ENCODE measurements at regions not wholly inside any gene's neighbourhood (a gene's known extent, or its start where the extent isn't known, plus 50 kb on each side); places are given as distances from the start of the nearest gene placed in this dataset.
A peak's percentile ranks its signal among the peaks of the same experiment; 100 is the strongest.

- H3K27ac ChIP-seq (ENCODE audit: low read depth, low read length): no peak overlapping the region
- H3K36me3 ChIP-seq (ENCODE audit: control insufficient read depth, insufficient read depth, low read length): no peaks in the 10 kb centered on the region
- H3K23ac ChIP-seq (ENCODE audit: low read length): no peak overlapping the region
- no peaks in the 10 kb centered on the region for H3K79me2 ChIP-seq (ENCODE audit: control insufficient read depth, insufficient read depth, low read length)
- H3K4me3 ChIP-seq (ENCODE audit: low read length): no peak overlapping the region
- H3K27me3 ChIP-seq (ENCODE audit: insufficient read depth, low read length, poor library complexity): no peaks in the 10 kb centered on the region
- H3K4ac ChIP-seq (ENCODE audit: low read depth, low read length): no peak overlapping the region
- no peak overlapping the region for H2BK15ac ChIP-seq (replicated peaks; ENCODE audit: low read depth)
- no peak for DNase-seq
- no peak overlapping the region for H2AK5ac ChIP-seq (ENCODE audit: low read length)
- H2BK120ac ChIP-seq (ENCODE audit: low read depth, low read length): no peak overlapping the region
- H2BK5ac ChIP-seq (ENCODE audit: low read length): no peak overlapping the region
- no peak overlapping the region for H3K18ac ChIP-seq (ENCODE audit: low read length)
- H3K79me1 ChIP-seq (ENCODE audit: low read length): no peaks in the 10 kb centered on the region
- H3K56ac ChIP-seq (ENCODE audit: low read length): no peak overlapping the region
- no peak overlapping the region for H4K8ac ChIP-seq (ENCODE audit: low read depth, low read length)
- no CpG with 5 or more reads among the region's 4 CpGs for WGBS (ENCODE audit: extremely low coverage, insufficient coverage, low lambda C conversion rate)
- no peak overlapping the region for H3K9ac ChIP-seq (ENCODE audit: low read length)
- H3K4me1 ChIP-seq (ENCODE audit: control insufficient read depth, low read depth, low read length): no peaks in the 10 kb centered on the region
- H3K4me2 ChIP-seq (ENCODE audit: low read length): no peak overlapping the region
- no peak overlapping the region for H4K5ac ChIP-seq (ENCODE audit: low read length)
Measured at GRCh38 chr4:57444671-57445070, 334.5 kb upstream of the IGFBP7 start.

- H3K4ac ChIP-seq (ENCODE audit: low read depth, low read length): no peak overlapping the region
- no peak overlapping the region for H4K8ac ChIP-seq (ENCODE audit: low read depth, low read length)
- no peak overlapping the region for H3K4me2 ChIP-seq (ENCODE audit: low read length)
- H2BK15ac ChIP-seq (replicated peaks; ENCODE audit: low read depth): no peak overlapping the region
- H2AK5ac ChIP-seq (ENCODE audit: low read length): no peak overlapping the region
- H3K79me2 ChIP-seq (ENCODE audit: control insufficient read depth, insufficient read depth, low read length): no peaks in the 10 kb centered on the region
- no peak overlapping the region for H3K18ac ChIP-seq (ENCODE audit: low read length)
- WGBS (ENCODE audit: extremely low coverage, insufficient coverage, low lambda C conversion rate): no CpG with 5 or more reads among the region's 2 CpGs
- H4K5ac ChIP-seq (ENCODE audit: low read length): no peak overlapping the region
- no peak overlapping the region for H2BK120ac ChIP-seq (ENCODE audit: low read depth, low read length)
- H2BK5ac ChIP-seq (ENCODE audit: low read length): no peak overlapping the region
- no peaks in the 10 kb centered on the region for H3K36me3 ChIP-seq (ENCODE audit: control insufficient read depth, insufficient read depth, low read length)
- DNase-seq: no peak
- no peaks in the 10 kb centered on the region for H3K27me3 ChIP-seq (ENCODE audit: insufficient read depth, low read length, poor library complexity)
- no peaks in the 10 kb centered on the region for H3K79me1 ChIP-seq (ENCODE audit: low read length)
- H3K4me3 ChIP-seq (ENCODE audit: low read length): no peak overlapping the region
- H3K9ac ChIP-seq (ENCODE audit: low read length): no peak overlapping the region
- no peaks in the 10 kb centered on the region for H3K4me1 ChIP-seq (ENCODE audit: control insufficient read depth, low read depth, low read length)
- no peak overlapping the region for H3K56ac ChIP-seq (ENCODE audit: low read length)
- H3K27ac ChIP-seq (ENCODE audit: low read depth, low read length): no peak overlapping the region
- H3K23ac ChIP-seq (ENCODE audit: low read length): no peak overlapping the region
Measured at GRCh38 chr4:57443787-57444186, 333.6 kb upstream of the IGFBP7 start.

GRCh38 chr4:57443308-57443707 lies 333.1 kb upstream of the IGFBP7 start:
- H3K18ac ChIP-seq (ENCODE audit: low read length): no peak overlapping the region
- H3K4me2 ChIP-seq (ENCODE audit: low read length): no peak overlapping the region
- no CpG with 5 or more reads among the region's 7 CpGs for WGBS (ENCODE audit: extremely low coverage, insufficient coverage, low lambda C conversion rate)
- no peak overlapping the region for H3K9ac ChIP-seq (ENCODE audit: low read length)
- no peak overlapping the region for H3K56ac ChIP-seq (ENCODE audit: low read length)
- H3K23ac ChIP-seq (ENCODE audit: low read length): no peak overlapping the region
- no peak overlapping the region for H2BK120ac ChIP-seq (ENCODE audit: low read depth, low read length)
- no peak overlapping the region for H3K4ac ChIP-seq (ENCODE audit: low read depth, low read length)
- no peak overlapping the region for H3K4me3 ChIP-seq (ENCODE audit: low read length)
- no peaks in the 10 kb centered on the region for H3K79me1 ChIP-seq (ENCODE audit: low read length)
- H2AK5ac ChIP-seq (ENCODE audit: low read length): no peak overlapping the region
- H4K5ac ChIP-seq (ENCODE audit: low read length): no peak overlapping the region
- H2BK15ac ChIP-seq (replicated peaks; ENCODE audit: low read depth): no peak overlapping the region
- DNase-seq: no peak
- H3K27ac ChIP-seq (ENCODE audit: low read depth, low read length): no peak overlapping the region
- H3K4me1 ChIP-seq (ENCODE audit: control insufficient read depth, low read depth, low read length): no peaks in the 10 kb centered on the region
- H2BK5ac ChIP-seq (ENCODE audit: low read length): no peak overlapping the region
- no peaks in the 10 kb centered on the region for H3K27me3 ChIP-seq (ENCODE audit: insufficient read depth, low read length, poor library complexity)
- H4K8ac ChIP-seq (ENCODE audit: low read depth, low read length): no peak overlapping the region
- no peaks in the 10 kb centered on the region for H3K79me2 ChIP-seq (ENCODE audit: control insufficient read depth, insufficient read depth, low read length)
- no peaks in the 10 kb centered on the region for H3K36me3 ChIP-seq (ENCODE audit: control insufficient read depth, insufficient read depth, low read length)

GRCh38 chr4:57442831-57443291 lies 332.7 kb upstream of the IGFBP7 start:
- H3K4me2 ChIP-seq (ENCODE audit: low read length): no peak overlapping the region
- H2AK5ac ChIP-seq (ENCODE audit: low read length): no peak overlapping the region
- H3K79me1 ChIP-seq (ENCODE audit: low read length): no peaks in the 10 kb centered on the region
- no peak overlapping the region for H4K8ac ChIP-seq (ENCODE audit: low read depth, low read length)
- no peak overlapping the region for H4K5ac ChIP-seq (ENCODE audit: low read length)
- no peaks in the 10 kb centered on the region for H3K36me3 ChIP-seq (ENCODE audit: control insufficient read depth, insufficient read depth, low read length)
- H2BK120ac ChIP-seq (ENCODE audit: low read depth, low read length): no peak overlapping the region
- H3K4ac ChIP-seq (ENCODE audit: low read depth, low read length): no peak overlapping the region
- DNase-seq: peak; percentile 80
- WGBS (ENCODE audit: extremely low coverage, insufficient coverage, low lambda C conversion rate): no CpG with 5 or more reads among the region's 4 CpGs
- no peak overlapping the region for H3K9ac ChIP-seq (ENCODE audit: low read length)
- no peaks in the 10 kb centered on the region for H3K27me3 ChIP-seq (ENCODE audit: insufficient read depth, low read length, poor library complexity)
- H3K79me2 ChIP-seq (ENCODE audit: control insufficient read depth, insufficient read depth, low read length): no peaks in the 10 kb centered on the region
- H3K4me3 ChIP-seq (ENCODE audit: low read length): no peak overlapping the region
- H3K18ac ChIP-seq (ENCODE audit: low read length): no peak overlapping the region
- no peak overlapping the region for H2BK15ac ChIP-seq (replicated peaks; ENCODE audit: low read depth)
- H3K23ac ChIP-seq (ENCODE audit: low read length): no peak overlapping the region
- no peak overlapping the region for H3K27ac ChIP-seq (ENCODE audit: low read depth, low read length)
- H2BK5ac ChIP-seq (ENCODE audit: low read length): no peak overlapping the region
- H3K56ac ChIP-seq (ENCODE audit: low read length): no peak overlapping the region
- H3K4me1 ChIP-seq (ENCODE audit: control insufficient read depth, low read depth, low read length): no peaks in the 10 kb centered on the region

- Histone ChIP-seq H4K8ac (ENCODE audit: low read depth, low read length) (no peak overlapping the region), H3K4ac (ENCODE audit: low read depth, low read length) (no peak overlapping the region)
- DNase-seq: no peak
Measured at GRCh38 chr4:57442241-57442640, 332.1 kb upstream of the IGFBP7 start.

GRCh38 chr4:57437649-57438048 lies 327.5 kb upstream of the IGFBP7 start:
- Histone ChIP-seq H3K18ac (ENCODE audit: low read length) (no peak overlapping the region), H3K79me2 (ENCODE audit: control insufficient read depth, insufficient read depth, low read length) (no peaks in the 10 kb centered on the region), H2BK5ac (ENCODE audit: low read length) (no peak overlapping the region), H3K79me1 (ENCODE audit: low read length) (no peaks in the 10 kb centered on the region), H2BK120ac (ENCODE audit: low read depth, low read length) (no peak overlapping the region), H4K5ac (ENCODE audit: low read length) (no peak overlapping the region), H3K27ac (ENCODE audit: low read depth, low read length) (no peak overlapping the region), H3K36me3 (ENCODE audit: control insufficient read depth, insufficient read depth, low read length) (no peaks in the 10 kb centered on the region), H2AK5ac (ENCODE audit: low read length) (no peak overlapping the region), H3K56ac (ENCODE audit: low read length) (no peak overlapping the region), H2BK15ac (replicated peaks; ENCODE audit: low read depth) (no peak overlapping the region), H3K4ac (ENCODE audit: low read depth, low read length) (no peak overlapping the region), H3K4me1 (ENCODE audit: control insufficient read depth, low read depth, low read length) (no peaks in the 10 kb centered on the region), H3K9ac (ENCODE audit: low read length) (no peak overlapping the region), H3K27me3 (ENCODE audit: insufficient read depth, low read length, poor library complexity) (no peaks in the 10 kb centered on the region), H4K8ac (ENCODE audit: low read depth, low read length) (no peak overlapping the region), H3K4me3 (ENCODE audit: low read length) (no peak overlapping the region), H3K4me2 (ENCODE audit: low read length) (no peak overlapping the region), H3K23ac (ENCODE audit: low read length) (no peak overlapping the region)
- WGBS (ENCODE audit: extremely low coverage, insufficient coverage, low lambda C conversion rate): no CpG with 5 or more reads among the region's 8 CpGs
- DNase-seq: no peak

More at GRCh38 chr4:57442241-57442640, 332.1 kb upstream of the IGFBP7 start:
- H3K79me1 ChIP-seq (ENCODE audit: low read length): no peaks in the 10 kb centered on the region
- no peak overlapping the region for H3K56ac ChIP-seq (ENCODE audit: low read length)
- H2BK5ac ChIP-seq (ENCODE audit: low read length): no peak overlapping the region
- no peaks in the 10 kb centered on the region for H3K36me3 ChIP-seq (ENCODE audit: control insufficient read depth, insufficient read depth, low read length)
- H3K9ac ChIP-seq (ENCODE audit: low read length): no peak overlapping the region
- H3K18ac ChIP-seq (ENCODE audit: low read length): no peak overlapping the region
- H3K27me3 ChIP-seq (ENCODE audit: insufficient read depth, low read length, poor library complexity): no peaks in the 10 kb centered on the region
- H3K23ac ChIP-seq (ENCODE audit: low read length): no peak overlapping the region
- H4K5ac ChIP-seq (ENCODE audit: low read length): no peak overlapping the region
- H3K27ac ChIP-seq (ENCODE audit: low read depth, low read length): no peak overlapping the region
- H2BK15ac ChIP-seq (replicated peaks; ENCODE audit: low read depth): no peak overlapping the region
- H3K4me1 ChIP-seq (ENCODE audit: control insufficient read depth, low read depth, low read length): no peaks in the 10 kb centered on the region
- H2AK5ac ChIP-seq (ENCODE audit: low read length): no peak overlapping the region
- no CpG with 5 or more reads among the region's 7 CpGs for WGBS (ENCODE audit: extremely low coverage, insufficient coverage, low lambda C conversion rate)
- H3K4me3 ChIP-seq (ENCODE audit: low read length): no peak overlapping the region
- no peaks in the 10 kb centered on the region for H3K79me2 ChIP-seq (ENCODE audit: control insufficient read depth, insufficient read depth, low read length)
- H2BK120ac ChIP-seq (ENCODE audit: low read depth, low read length): no peak overlapping the region
- H3K4me2 ChIP-seq (ENCODE audit: low read length): no peak overlapping the region

Data from mesendoderm (in vitro differentiated cells).